ENCODE measurements at regions not wholly inside any gene's neighbourhood (a gene's known extent, or its start where the extent isn't known, plus 50 kb on each side); places are given as distances from the start of the nearest gene placed in this dataset.

DNA sequence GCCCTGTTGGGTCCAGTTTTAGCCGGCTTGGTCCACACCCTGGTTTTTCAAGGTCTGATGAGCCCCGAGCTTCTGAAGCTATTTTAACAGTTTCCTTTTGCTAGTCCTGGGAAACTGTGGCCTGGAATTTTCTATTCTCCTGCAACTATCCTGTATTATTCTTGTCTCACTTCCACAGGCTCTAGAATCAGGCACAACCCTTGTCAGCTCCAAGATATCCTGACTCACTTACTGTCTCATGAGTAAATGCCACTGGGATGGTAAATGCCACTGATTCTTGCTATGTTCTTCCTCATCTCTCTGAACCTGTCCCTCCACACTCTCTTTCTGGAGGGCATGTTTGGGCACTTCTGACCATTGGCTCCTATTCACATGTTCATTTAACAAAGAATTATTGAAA is 611.5 kb upstream of the IGFBP3 start:
- H3K14ac ChIP-seq (ENCODE audit: low read length in 2 of 2): no peak overlapping the region
- H2BK15ac ChIP-seq (ENCODE audit: low read depth, poor library complexity, severe bottlenecking): no peak overlapping the region
- H4K91ac ChIP-seq (ENCODE audit: low read length): no peak overlapping the region
- H3K36me3 ChIP-seq (ENCODE audit: control insufficient read depth in 1 of 2, insufficient read depth in 2 of 2, low read depth in 1 of 2, low read length in 2 of 2): no peaks in the 10 kb centered on the region
- H3K4me1 ChIP-seq (ENCODE audit: control insufficient read depth, insufficient read depth, low read depth, low read length): no peaks in the 10 kb centered on the region
- no peak overlapping the region for H2AK5ac ChIP-seq (ENCODE audit: low read length, severe bottlenecking)
- H2AFZ ChIP-seq (ENCODE audit: low read depth, low read length): no peak overlapping the region
- H3K9me3 ChIP-seq (ENCODE audit: control insufficient read depth, low read length): peaks cover 3% of the 10 kb centered on the region
- H3K27me3 ChIP-seq (ENCODE audit: control insufficient read depth in 1 of 2, insufficient read depth in 1 of 2, low read length in 2 of 2): no peaks in the 10 kb centered on the region
- no peak overlapping the region for H2BK120ac ChIP-seq (ENCODE audit: low read depth, low read length)
- H3K18ac ChIP-seq (ENCODE audit: low read depth in 1 of 2, low read length in 2 of 2): no peak overlapping the region
- no peak overlapping the region for H4K8ac ChIP-seq (ENCODE audit: low read length)
- 90% methylated on average over 2 of the region's 2 CpGs for WGBS
- H3K4ac ChIP-seq (ENCODE audit: low read depth in 1 of 2, low read length in 2 of 2): no peak overlapping the region
- H3K23ac ChIP-seq (ENCODE audit: low read length in 2 of 2): no peak overlapping the region
- H3K9ac ChIP-seq (ENCODE audit: low read length): no peak overlapping the region
- no peak overlapping the region for H3K4me2 ChIP-seq (ENCODE audit: low read length, poor library complexity, severe bottlenecking)
- H2BK12ac ChIP-seq (ENCODE audit: low read length in 2 of 2): no peak overlapping the region
- no peak for DNase-seq
- H3K4me3 ChIP-seq (ENCODE audit: insufficient read depth in 1 of 2, low read depth in 1 of 2, low read length in 2 of 2): no peak overlapping the region
- H3K27ac ChIP-seq (ENCODE audit: low read length, poor library complexity, severe bottlenecking): no peak overlapping the region
- H2BK5ac ChIP-seq (ENCODE audit: low read depth, low read length, poor library complexity, severe bottlenecking): no peak overlapping the region
- no peaks in the 10 kb centered on the region for H3K79me1 ChIP-seq (replicated peaks; ENCODE audit: low read length, poor library complexity, severe bottlenecking)

DNA sequence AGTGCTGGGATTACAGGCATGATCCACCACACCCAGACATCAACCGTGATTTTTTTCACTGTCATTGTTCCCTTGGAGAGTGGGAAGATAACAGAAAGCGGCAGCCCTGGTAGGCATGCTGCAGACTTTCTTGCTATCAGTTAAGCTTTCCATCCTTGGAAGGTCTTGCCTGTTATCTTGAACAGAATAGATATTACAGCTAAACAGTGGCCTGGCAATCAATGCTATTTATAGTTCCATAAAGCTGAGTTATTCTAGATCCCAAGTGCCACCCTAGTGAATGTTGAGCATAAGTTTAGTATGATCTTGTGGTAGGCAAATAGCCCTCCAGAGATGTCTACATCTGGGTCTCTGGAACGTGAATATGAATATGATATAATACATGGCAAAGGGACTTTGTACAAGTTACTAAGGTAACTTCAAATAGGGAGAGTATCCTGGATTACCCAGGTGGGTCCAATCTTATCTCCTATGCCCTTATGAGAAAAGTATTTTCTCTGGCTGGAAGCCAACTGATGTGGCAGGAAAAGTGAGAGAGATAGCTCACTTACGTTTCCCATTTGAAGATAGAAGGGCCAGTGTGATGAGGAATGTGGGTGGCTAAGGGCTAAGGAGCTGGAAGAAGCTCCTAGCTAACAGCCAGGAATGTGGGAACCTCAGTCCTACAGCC is 609.1 kb upstream of the IGFBP3 start:
- H4K8ac ChIP-seq (ENCODE audit: low read length): no peak overlapping the region
- H2BK15ac ChIP-seq (ENCODE audit: low read depth, poor library complexity, severe bottlenecking): no peak overlapping the region
- no peak overlapping the region for H2AFZ ChIP-seq (ENCODE audit: low read depth, low read length)
- H3K18ac ChIP-seq (ENCODE audit: low read depth in 1 of 2, low read length in 2 of 2): no peak overlapping the region
- no peak overlapping the region for H4K91ac ChIP-seq (ENCODE audit: low read length)
- H3K79me1 ChIP-seq (replicated peaks; ENCODE audit: low read length, poor library complexity, severe bottlenecking): no peaks in the 10 kb centered on the region
- H3K4me3 ChIP-seq (ENCODE audit: insufficient read depth in 1 of 2, low read depth in 1 of 2, low read length in 2 of 2): no peak overlapping the region
- no peak overlapping the region for H3K9ac ChIP-seq (ENCODE audit: low read length)
- WGBS: 86% methylated on average over 4 of the region's 4 CpGs
- H2BK12ac ChIP-seq (ENCODE audit: low read length in 2 of 2): no peak overlapping the region
- DNase-seq: no peak
- no peak overlapping the region for H3K14ac ChIP-seq (ENCODE audit: low read length in 2 of 2)
- no peak overlapping the region for H2BK5ac ChIP-seq (ENCODE audit: low read depth, low read length, poor library complexity, severe bottlenecking)
- H3K23ac ChIP-seq (ENCODE audit: low read length in 2 of 2): no peak overlapping the region
- no peaks in the 10 kb centered on the region for H3K36me3 ChIP-seq (ENCODE audit: control insufficient read depth in 1 of 2, insufficient read depth in 2 of 2, low read depth in 1 of 2, low read length in 2 of 2)
- H3K4me2 ChIP-seq (ENCODE audit: low read length, poor library complexity, severe bottlenecking): no peak overlapping the region
- no peaks in the 10 kb centered on the region for H3K27me3 ChIP-seq (ENCODE audit: control insufficient read depth in 1 of 2, insufficient read depth in 1 of 2, low read length in 2 of 2)
- H3K27ac ChIP-seq (ENCODE audit: low read length, poor library complexity, severe bottlenecking): no peak overlapping the region
- H3K4ac ChIP-seq (ENCODE audit: low read depth in 1 of 2, low read length in 2 of 2): no peak overlapping the region
- H3K4me1 ChIP-seq (ENCODE audit: control insufficient read depth, insufficient read depth, low read depth, low read length): no peaks in the 10 kb centered on the region
- no peak overlapping the region for H2AK5ac ChIP-seq (ENCODE audit: low read length, severe bottlenecking)
- no peak overlapping the region for H2BK120ac ChIP-seq (ENCODE audit: low read depth, low read length)
- H3K9me3 ChIP-seq (ENCODE audit: control insufficient read depth, low read length): peaks cover 3% of the 10 kb centered on the region

DNA sequence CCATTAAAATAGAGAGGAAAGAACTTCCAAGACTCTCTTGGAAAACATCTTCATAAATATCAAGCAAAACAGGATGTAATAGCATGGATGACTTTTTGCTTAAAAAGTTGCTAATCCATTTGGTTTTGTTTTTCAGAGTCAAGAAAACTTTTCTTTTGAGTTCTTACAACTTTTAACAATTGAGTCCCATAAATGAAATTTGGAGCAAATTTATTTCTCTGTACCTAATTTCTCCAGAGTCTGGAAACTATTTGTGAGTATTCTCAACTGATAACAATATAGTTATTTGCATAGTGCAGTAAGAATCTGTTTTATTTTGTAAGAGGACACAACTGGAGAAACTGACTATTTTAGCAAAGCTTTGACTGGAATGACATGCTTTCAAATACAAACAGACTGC is 606.3 kb upstream of the IGFBP3 start:
- H3K4me1 ChIP-seq (ENCODE audit: control insufficient read depth, insufficient read depth, low read depth, low read length): no peaks in the 10 kb centered on the region
- no peaks in the 10 kb centered on the region for H3K79me1 ChIP-seq (replicated peaks; ENCODE audit: low read length, poor library complexity, severe bottlenecking)
- H2AK5ac ChIP-seq (ENCODE audit: low read length, severe bottlenecking): no peak overlapping the region
- H3K4me3 ChIP-seq (ENCODE audit: insufficient read depth in 1 of 2, low read depth in 1 of 2, low read length in 2 of 2): no peak overlapping the region
- no peak overlapping the region for H2BK120ac ChIP-seq (ENCODE audit: low read depth, low read length)
- peaks cover 3% of the 10 kb centered on the region for H3K9me3 ChIP-seq (ENCODE audit: control insufficient read depth, low read length)
- H3K27me3 ChIP-seq (ENCODE audit: control insufficient read depth in 1 of 2, insufficient read depth in 1 of 2, low read length in 2 of 2): no peaks in the 10 kb centered on the region
- no peak overlapping the region for H2BK12ac ChIP-seq (ENCODE audit: low read length in 2 of 2)
- H3K14ac ChIP-seq (ENCODE audit: low read length in 2 of 2): no peak overlapping the region
- no peak overlapping the region for H3K27ac ChIP-seq (ENCODE audit: low read length, poor library complexity, severe bottlenecking)
- no peak overlapping the region for H2BK5ac ChIP-seq (ENCODE audit: low read depth, low read length, poor library complexity, severe bottlenecking)
- no peak for DNase-seq
- H2AFZ ChIP-seq (ENCODE audit: low read depth, low read length): no peak overlapping the region
- no peaks in the 10 kb centered on the region for H3K36me3 ChIP-seq (ENCODE audit: control insufficient read depth in 1 of 2, insufficient read depth in 2 of 2, low read depth in 1 of 2, low read length in 2 of 2)
- H3K9ac ChIP-seq (ENCODE audit: low read length): no peak overlapping the region
- no peak overlapping the region for H3K4me2 ChIP-seq (ENCODE audit: low read length, poor library complexity, severe bottlenecking)
- no peak overlapping the region for H3K18ac ChIP-seq (ENCODE audit: low read depth in 1 of 2, low read length in 2 of 2)
- H2BK15ac ChIP-seq (ENCODE audit: low read depth, poor library complexity, severe bottlenecking): no peak overlapping the region
- no peak overlapping the region for H4K91ac ChIP-seq (ENCODE audit: low read length)
- no peak overlapping the region for H3K4ac ChIP-seq (ENCODE audit: low read depth in 1 of 2, low read length in 2 of 2)
- no peak overlapping the region for H4K8ac ChIP-seq (ENCODE audit: low read length)
- H3K23ac ChIP-seq (ENCODE audit: low read length in 2 of 2): no peak overlapping the region

DNA sequence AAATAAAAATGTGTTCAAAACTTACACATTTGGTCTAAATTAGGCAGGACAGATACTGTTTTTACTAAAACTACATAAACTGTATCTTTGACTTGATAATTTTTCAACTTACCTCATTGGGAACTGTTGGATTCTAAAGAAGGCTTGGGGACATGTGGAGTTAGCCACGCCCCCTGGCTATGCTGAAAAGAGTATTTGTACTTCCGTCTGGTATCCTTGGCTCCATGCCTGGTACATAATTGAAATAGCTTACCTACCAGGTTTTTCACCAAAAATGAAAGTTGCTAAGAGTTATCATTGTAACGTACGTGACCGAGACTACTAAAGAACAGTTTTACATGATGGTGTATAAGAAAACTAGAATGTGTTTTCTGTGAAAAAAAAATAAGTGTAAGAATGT is 604.8 kb upstream of the IGFBP3 start:
- Histone ChIP-seq H2BK15ac (ENCODE audit: low read depth, poor library complexity, severe bottlenecking) (no peak overlapping the region), H4K91ac (ENCODE audit: low read length) (no peak overlapping the region), H2AK5ac (ENCODE audit: low read length, severe bottlenecking) (no peak overlapping the region), H3K4me1 (ENCODE audit: control insufficient read depth, insufficient read depth, low read depth, low read length) (no peaks in the 10 kb centered on the region), H3K4ac (ENCODE audit: low read depth in 1 of 2, low read length in 2 of 2) (no peak overlapping the region), H3K18ac (ENCODE audit: low read depth in 1 of 2, low read length in 2 of 2) (no peak overlapping the region), H2AFZ (ENCODE audit: low read depth, low read length) (no peak overlapping the region), H3K14ac (ENCODE audit: low read length in 2 of 2) (no peak overlapping the region), H3K79me1 (replicated peaks; ENCODE audit: low read length, poor library complexity, severe bottlenecking) (no peaks in the 10 kb centered on the region), H3K4me2 (ENCODE audit: low read length, poor library complexity, severe bottlenecking) (no peak overlapping the region), H3K9me3 (ENCODE audit: control insufficient read depth, low read length) (peaks cover 3% of the 10 kb centered on the region), H2BK12ac (ENCODE audit: low read length in 2 of 2) (no peak overlapping the region), H2BK120ac (ENCODE audit: low read depth, low read length) (no peak overlapping the region), H2BK5ac (ENCODE audit: low read depth, low read length, poor library complexity, severe bottlenecking) (no peak overlapping the region), H3K9ac (ENCODE audit: low read length) (no peak overlapping the region), H3K27me3 (ENCODE audit: control insufficient read depth in 1 of 2, insufficient read depth in 1 of 2, low read length in 2 of 2) (no peaks in the 10 kb centered on the region), H3K23ac (ENCODE audit: low read length in 2 of 2) (no peak overlapping the region), H4K8ac (ENCODE audit: low read length) (no peak overlapping the region), H3K27ac (ENCODE audit: low read length, poor library complexity, severe bottlenecking) (no peak overlapping the region), H3K36me3 (ENCODE audit: control insufficient read depth in 1 of 2, insufficient read depth in 2 of 2, low read depth in 1 of 2, low read length in 2 of 2) (no peaks in the 10 kb centered on the region), H3K4me3 (ENCODE audit: insufficient read depth in 1 of 2, low read depth in 1 of 2, low read length in 2 of 2) (no peak overlapping the region)
- DNase-seq: no peak
- 94% methylated on average over 5 of the region's 5 CpGs for WGBS

Data from mesenchymal stem cell (in vitro differentiated cells and primary cell).